Fibroblast of pulmonary artery (primary cell): ENCODE measurements at regions not wholly inside any gene's neighbourhood (a gene's known extent, or its start where the extent isn't known, plus 50 kb on each side); places are given as distances from the start of the nearest gene placed in this dataset.

Experiments
- DNase-seq: peaks from one replicate; pipeline ENCODE4 v3.0.0-alpha.2; 2010; ENCODE audit warnings: low read depth
- H3K4me3 ChIP-seq: replicated peaks from 2 replicates; pipeline ENCODE4 v1.5.1; 2011; ENCODE audit warnings: low read depth, mild to moderate bottlenecking, control low read depth, low read length, moderate library complexity
- TF ChIP-seq, protein P1 (sequence below): IDR thresholded peaks from 2 replicates; pipeline ENCODE4 v1.5.1; 2011; ENCODE audit warnings: mild to moderate bottlenecking, control low read depth, low read length, inconsistent platforms; ENCODE audit errors: missing control alignments

DNA sequence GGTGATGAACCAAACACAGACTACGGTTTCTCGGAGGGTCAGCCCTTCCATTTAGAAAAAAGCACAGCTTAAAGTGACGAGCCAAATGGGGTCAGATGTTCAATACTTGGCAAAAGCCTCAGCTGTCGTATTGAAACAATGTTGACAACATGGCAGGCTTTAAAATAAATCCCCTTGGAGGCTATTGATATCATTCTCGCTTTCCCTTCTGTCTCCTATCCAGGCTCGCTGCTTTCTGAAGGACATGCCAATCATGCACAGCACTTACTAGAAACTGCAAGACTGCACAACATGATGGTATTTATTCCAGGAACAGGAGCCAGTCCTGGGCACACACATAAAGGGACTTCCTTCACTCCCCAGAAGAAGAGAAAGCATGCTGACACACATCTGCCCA lies 137.9 kb downstream of the SLC7A11 start:
- no peak for DNase-seq
- H3K4me3 ChIP-seq, result no peak overlapping the region

GRCh38 chr4:138103597-138104283 lies 138.4 kb downstream of the SLC7A11 start:
- H3K4me3 ChIP-seq, result no peak overlapping the region
- no peak for DNase-seq
- TF ChIP-seq, protein P1, sequence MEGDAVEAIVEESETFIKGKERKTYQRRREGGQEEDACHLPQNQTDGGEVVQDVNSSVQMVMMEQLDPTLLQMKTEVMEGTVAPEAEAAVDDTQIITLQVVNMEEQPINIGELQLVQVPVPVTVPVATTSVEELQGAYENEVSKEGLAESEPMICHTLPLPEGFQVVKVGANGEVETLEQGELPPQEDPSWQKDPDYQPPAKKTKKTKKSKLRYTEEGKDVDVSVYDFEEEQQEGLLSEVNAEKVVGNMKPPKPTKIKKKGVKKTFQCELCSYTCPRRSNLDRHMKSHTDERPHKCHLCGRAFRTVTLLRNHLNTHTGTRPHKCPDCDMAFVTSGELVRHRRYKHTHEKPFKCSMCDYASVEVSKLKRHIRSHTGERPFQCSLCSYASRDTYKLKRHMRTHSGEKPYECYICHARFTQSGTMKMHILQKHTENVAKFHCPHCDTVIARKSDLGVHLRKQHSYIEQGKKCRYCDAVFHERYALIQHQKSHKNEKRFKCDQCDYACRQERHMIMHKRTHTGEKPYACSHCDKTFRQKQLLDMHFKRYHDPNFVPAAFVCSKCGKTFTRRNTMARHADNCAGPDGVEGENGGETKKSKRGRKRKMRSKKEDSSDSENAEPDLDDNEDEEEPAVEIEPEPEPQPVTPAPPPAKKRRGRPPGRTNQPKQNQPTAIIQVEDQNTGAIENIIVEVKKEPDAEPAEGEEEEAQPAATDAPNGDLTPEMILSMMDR, result no peak

More for the DNA sequence above, 137.9 kb downstream of the SLC7A11 start:
- TF ChIP-seq, protein P1, result no peak

GRCh38 chr4:138099385-138099784 lies 142.8 kb downstream of the SLC7A11 start:
- DNase-seq, result no peak
- no peak overlapping the region for H3K4me3 ChIP-seq
- TF ChIP-seq, protein P1, result no peak

DNA sequence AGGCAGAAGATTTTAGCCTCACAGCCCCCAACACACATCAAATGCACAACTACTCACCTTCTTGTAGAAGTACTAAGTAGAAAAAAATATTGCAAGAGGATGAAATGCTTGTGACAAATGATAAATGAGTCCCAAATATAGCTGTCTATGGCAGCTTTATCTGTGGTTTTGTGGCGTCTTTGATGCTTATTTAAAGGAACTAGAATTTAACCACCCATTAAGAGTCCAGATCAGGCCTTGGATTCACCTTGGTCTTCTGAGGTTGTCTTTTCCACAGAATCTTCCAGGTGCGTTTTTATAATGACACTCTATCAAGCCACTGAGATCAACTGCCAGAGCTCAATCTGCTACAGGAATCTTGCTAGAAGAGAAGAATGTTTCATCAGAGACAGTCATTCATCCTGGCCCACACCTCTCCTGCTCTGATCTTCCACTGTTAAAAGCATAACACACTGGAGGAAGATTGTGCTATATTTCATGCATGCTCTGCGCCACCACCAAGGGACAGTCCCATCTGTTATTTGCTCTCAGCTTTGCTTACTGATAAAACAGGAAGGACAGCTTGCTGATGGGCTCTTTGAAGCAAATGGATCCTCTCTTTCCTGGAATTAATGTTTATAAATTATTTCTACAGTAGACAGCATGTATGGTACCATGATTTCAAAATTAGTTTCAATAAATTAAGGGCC lies 144.1 kb downstream of the SLC7A11 start:
- TF ChIP-seq, protein P1, result no peak
- no peak for DNase-seq
- H3K4me3 ChIP-seq, result no peak overlapping the region

DNA sequence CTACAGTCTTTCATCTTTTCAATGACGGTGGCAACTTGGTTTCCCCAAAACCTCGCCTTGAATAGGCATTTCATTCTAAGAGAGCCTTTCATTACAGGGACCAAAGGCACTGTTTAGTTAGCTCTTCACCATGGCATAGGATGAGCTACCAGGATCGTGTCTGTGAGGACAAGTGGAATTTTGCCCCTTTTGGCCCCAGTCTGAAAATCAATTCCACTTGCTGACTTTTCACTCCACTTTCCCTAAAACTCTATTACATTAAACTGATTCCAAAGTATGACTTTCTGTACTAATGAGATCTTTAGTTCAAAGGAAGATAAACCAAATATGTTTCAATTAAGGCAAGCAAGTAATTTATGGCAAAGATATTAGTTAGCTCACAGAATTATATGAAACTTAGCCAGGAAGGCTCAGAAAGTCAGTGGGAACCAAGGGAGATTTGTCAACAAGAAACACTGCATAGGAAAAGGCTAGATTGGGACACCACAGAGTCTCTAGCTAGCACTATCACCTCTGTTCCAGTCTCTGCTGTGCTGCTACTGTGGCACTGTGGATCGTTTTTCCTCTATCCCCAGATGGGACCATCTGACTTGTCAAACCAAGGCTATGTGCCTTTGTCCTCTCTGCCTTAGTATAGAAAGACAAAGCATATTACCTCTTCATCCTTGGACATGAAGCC lies 145.6 kb downstream of the SLC7A11 start:
- no peak overlapping the region for H3K4me3 ChIP-seq
- no peak for DNase-seq
- TF ChIP-seq, protein P1, result no peak

- TF ChIP-seq, protein P1, result no peak
- no peak for DNase-seq
- H3K4me3 ChIP-seq, result no peak overlapping the region
Observed at GRCh38 chr4:138095378-138095777, 146.8 kb downstream of the SLC7A11 start.
